NCI-H1436 (cell line): ENCODE measurements at regions not wholly inside any gene's neighbourhood (a gene's known extent, or its start where the extent isn't known, plus 50 kb on each side); places are given as distances from the start of the nearest gene placed in this dataset.
"Not testable (repeated sequence)": the region's sequence is repeated elsewhere in the genome, so short reads cannot be mapped to it uniquely, and the experiment has no call there.

Experiments
- DNase-seq: peaks from one replicate; lab custom pipeline; 2025; lab: John Stamatoyannopoulos, UW

DNA sequence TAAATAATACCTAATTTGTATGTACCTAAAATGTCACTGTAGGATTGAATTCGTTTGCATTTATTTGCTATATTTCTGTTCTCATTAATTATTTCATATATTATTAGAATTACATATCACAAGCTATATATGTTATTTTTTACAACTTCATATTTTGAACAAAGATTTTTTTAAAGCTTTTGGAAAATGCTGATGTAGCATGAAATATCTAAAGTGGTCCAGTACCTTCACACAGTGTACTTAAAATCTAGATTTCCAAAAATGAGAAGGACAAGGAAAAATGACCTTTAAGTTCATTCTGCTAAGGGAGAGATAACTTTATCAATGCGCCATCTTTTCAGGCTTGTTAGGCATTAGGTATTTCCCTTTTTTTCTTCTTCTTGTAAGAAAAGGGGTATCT, 71.8 kb downstream of the LARP7 start:
- DNase-seq: no peak

DNA sequence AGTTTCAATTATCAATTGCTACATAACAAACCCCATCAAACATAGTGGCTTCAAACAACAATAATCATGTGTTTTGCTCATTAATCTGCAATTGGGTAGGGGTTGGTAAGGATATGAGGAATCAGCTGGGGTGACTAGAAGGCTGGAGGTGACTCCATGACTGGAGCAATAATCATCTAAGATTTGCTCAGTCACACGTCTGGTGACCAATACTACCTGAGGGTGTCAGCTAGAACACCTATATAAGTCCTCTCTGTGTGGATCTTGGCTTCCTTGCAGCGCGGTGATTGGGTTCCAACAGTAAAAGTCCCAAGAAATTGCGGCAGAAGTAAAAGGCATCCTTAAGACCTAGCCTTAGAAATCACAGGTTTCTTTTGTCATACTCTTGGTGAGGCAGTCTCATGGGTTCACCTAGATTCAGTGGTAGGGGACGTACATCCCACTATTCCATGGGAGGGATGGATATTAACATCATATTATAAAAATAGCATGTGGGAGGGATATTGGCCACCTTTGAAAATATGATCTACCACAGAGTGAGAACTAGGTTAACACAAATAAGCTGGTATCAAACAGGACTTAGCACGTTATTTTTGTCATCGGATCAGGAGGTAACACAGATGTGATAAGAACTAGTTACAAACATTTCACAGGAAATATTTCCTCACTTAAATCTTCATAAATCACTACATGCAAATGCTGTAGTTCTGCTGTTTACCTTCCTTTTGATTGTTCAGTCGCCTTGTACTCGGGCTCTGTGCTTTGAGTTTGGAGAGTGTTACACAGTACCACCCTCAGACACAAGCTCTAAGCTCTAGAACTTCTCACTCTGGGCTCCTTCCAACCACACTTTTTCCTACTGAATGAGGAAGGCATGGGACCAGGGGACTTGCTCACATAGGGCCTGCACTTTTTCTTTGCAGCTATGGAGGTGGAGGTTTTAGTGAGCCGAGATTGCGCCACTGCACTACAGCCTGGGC, 78.3 kb downstream of the LARP7 start:
- no peak for DNase-seq

DNA sequence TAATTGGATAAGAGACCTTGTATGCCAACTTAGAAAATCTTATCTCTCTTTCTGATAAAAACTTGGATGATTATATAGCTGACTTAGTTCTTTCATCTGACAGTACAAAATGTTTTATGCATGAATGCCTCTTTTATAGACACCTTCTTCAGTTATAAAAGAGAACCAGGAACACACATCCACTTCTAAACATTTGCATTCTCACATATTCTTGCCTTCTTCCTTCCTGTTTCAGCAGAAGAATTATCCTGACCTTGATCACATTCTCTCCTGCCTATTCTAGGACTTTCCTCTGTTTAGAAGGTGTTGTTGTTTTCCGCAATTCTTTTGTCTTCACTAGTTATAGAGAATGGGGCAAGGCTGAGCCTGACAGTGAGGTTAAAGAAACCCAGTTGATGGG, 80.9 kb downstream of the LARP7 start:
- DNase-seq: no peak

DNA sequence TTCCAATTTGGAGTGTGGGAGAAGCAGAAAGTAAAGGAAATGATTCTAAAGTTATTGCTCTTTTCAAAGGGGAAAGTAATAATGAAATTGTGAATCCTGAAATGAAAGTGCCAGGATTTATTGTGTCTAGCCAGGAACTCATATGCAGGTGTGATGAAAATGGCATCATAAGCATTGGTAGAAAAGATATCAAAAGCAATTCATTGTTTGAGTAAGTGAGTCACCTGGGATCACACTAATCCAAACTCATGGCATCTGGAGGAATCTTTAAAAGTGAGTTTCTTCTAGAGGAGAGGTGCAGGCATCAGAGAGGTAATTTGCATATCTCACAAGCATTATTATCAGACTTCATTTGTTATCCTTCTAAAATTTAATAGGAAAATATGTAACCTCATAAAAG, 84.7 kb downstream of the LARP7 start:
- DNase-seq: no peak

- DNase-seq: no peak
Measured at GRCh38 chr4:112726041-112726440, 89.1 kb downstream of the LARP7 start.

DNA sequence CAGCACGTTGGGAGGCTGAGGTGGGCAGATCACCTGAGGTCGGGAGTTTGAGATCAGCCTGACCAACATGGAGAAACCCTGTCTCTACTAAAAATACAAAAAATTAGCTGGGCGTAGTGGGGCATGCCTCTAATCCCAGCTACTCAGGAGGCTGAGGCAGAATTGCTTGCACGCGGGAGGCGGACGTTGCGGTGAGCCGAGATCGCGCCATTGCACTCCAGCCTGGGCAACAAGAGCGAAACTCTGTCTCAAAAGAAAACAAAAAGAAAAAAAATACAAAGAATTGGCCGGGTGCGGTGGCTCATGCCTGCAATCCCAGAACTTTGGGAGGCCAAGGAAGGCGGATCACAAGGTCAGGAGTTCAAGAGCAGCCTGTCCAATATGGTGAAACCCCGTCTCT, 90.8 kb downstream of the LARP7 start:
- DNase-seq: not testable (repeated sequence)

- no peak for DNase-seq
Measured at GRCh38 chr4:112731715-112732114, 94.8 kb downstream of the LARP7 start.

- no peak for DNase-seq
Measured at GRCh38 chr4:112732142-112732541, 95.2 kb downstream of the LARP7 start.

DNA sequence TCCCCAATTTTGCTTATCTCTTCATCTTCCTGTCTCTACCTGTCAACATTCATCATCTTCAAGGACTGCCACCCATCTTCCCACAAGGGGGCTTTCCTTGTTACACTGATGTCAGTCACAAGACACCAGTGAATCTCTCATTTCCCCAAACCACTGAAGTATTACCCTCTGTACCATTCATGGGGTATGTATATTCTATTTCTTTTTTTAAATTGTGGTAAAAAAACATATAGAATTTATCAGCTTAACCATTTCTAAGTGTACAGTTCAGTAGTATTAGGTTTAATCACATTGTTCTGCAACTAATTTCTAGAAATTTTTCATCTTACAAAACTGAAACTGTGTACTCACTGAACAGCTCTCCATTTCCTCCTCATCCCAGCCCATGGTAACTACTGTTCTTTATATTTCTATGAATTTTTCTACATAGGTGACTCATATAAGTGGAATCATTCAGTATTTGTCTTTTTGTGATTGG, 98.6 kb downstream of the LARP7 start:
- no peak for DNase-seq

- DNase-seq: no peak
Measured at GRCh38 chr4:112736718-112737135, 99.8 kb downstream of the LARP7 start.

DNA sequence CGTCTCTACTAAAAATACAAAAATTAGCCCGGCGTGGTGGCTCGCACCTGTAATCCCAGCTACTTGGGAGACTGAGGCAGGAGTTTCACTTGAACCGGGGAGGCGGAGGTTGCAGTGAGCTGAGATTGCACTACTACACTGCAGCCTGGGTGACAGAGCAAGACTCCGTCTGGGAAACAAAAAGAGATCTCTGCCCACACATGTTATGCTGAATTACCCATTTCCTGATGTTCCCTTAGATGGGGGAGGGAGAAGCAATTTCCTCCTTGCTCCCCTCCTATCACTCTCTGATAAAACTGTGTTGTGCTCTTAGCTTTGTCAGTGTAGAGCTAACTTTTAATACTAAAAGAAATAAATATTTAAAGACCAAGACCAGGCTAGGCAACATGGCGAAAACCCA, 102.5 kb downstream of the LARP7 start:
- DNase-seq: no peak

DNA sequence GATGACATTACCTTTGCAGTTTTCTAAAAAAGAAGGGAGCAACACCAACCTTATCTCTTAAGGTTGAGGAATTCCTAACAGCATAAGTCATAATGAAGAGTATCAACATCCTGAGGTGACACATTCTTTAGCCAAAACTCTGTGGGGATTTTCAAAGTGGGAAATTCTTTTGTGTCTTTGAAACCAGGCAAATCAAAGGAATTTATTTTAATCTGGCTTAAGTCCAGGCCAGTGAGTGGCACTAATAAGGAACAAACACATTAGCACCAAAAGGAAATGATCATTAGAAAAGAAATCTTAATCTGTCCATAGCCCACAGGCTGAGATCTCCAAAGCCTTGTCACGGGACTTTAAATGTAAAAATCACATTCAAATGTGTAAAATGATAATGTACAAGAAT, 110.1 kb downstream of the LARP7 start:
- DNase-seq: no peak

DNA sequence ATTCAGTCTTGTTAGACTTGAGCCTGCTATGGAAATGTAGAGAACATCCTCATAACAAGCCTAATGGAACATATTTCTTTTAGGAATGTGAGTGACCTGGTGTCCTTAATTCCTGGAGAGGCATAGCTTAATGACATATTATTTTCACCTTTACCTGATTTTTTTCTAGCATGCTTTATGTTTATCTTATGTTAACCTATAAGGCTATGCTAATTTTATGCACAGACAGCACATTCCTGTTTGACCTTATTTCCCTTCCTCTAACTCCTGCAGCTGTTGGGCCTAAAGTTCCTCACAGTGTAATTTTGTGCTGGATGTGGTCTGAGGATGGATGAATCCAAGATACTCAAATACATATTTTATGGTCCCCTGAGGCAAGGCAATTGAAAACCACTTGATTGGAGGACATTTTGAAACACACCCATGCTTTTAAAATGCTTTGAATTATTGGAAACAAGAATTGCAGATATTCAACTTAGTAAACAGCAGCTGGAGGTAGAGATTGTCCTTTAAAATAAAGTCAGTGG, 111.5 kb downstream of the LARP7 start:
- no peak for DNase-seq

DNA sequence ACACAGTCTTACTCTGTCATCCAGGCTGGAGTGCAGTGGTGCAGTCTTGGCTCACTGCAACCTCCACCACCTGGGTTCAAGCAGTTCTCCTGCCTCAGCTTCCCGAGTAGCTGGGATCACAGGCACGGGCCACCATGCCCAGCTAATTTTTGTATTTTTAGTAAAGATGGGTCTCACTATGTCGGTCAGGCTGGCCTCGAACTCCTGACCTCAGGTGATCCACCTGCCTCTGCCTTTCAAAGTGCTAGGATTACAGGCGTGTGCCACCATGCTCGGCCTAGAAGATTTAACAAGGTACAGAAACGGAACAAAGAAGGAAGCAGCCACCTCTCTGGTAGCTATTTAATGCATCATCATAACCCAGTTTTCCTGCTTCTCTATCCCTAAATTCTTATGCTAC, 113.8 kb downstream of the LARP7 start:
- not testable (repeated sequence) for DNase-seq

DNA sequence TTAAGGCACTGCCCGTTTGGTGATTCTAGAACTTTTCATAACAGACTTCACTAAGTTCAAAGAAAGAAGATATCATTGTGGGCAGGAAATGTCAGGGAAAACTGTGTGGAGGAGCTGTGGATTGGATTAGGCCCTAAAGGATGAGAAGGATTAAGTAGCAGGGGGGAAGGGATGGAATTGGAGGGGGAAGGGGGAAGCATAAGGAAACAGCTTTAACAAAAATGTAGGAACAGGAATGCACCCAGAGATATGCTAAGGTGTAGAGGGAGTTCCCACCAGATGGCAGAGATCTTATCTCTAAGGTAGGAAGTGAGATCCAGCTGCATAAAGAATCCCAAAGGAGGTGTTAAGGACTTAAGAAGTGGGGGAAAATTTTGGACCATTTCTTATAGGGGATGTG, 114.5 kb downstream of the LARP7 start:
- no peak for DNase-seq

- no peak for DNase-seq
Measured at GRCh38 chr4:112752061-112752460, 115.1 kb downstream of the LARP7 start.

- no peak for DNase-seq
Measured at GRCh38 chr4:112752510-112752909, 115.6 kb downstream of the LARP7 start.

- no peak for DNase-seq
Measured at GRCh38 chr4:112753333-112753732, 116.4 kb downstream of the LARP7 start.

DNA sequence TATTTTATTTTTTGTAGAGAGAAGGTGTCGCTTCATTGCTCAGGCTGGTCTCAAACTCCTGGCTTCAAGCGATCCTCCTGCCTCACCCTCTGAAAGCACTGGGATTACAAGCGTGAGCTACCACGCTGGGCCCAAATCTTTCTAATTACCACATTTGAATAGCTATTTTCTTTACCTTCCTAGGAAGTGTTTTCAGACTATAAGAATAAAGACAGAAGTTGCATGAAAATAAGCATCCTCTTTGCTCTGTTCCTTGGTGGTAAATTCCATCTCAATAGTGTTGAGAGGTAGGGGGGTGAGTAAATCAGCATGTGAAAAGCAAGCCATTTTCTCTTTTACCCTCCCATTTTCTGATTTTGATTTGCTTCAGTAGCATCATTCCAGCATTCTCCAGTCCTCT, 122.4 kb downstream of the LARP7 start:
- no peak for DNase-seq

DNA sequence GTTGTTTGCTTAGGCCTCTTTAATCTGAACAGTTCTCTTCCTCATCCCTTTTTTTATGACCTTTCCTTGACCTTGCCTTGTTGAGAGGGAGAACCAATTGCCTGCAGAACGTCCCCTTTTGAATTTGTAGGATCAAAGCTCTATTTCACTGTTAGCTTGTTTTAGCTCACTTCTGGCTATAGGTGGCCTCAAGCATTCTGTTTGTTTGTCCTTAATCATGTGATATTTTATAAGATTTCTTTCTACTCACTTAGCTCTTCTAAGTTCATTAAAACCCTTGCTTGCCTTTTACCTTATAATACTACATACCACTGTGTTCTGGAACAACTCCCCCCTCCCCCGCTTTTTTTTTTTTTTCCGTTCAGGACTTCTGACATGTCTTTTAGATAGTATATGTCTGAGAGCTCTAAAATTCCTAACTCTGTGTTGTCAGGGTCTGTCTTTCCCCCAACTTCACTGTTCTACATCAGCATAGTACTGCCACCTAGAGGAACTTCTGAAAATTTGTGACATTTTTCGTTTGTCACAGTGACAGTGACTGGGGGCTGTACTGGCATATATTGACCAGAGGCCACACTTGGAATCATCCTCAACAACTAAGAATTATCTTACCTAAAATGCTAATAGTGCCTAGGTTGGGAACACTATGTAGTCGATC, 128.5 kb downstream of the LARP7 start:
- peak; percentile 1 for DNase-seq

DNA sequence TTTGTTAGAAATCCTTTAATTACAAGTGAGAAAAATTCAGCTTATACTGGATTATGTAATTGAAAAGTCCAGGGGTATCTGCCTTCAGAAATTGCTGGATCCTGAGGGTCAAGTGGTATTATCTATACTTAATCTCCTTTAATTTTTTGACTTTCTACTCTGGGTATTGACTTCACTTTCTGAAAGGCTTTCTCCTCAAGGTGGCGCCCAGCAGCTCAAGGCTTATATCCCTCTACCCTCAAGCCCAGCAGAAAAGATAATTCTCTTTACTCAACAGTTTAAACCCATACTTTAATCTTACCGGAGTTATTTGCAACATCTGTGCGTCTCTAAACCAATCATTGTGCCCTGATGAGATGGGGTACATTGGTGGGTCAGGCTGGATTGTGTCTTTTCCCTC, 129.5 kb downstream of the LARP7 start:
- DNase-seq: peak; percentile 2

DNA sequence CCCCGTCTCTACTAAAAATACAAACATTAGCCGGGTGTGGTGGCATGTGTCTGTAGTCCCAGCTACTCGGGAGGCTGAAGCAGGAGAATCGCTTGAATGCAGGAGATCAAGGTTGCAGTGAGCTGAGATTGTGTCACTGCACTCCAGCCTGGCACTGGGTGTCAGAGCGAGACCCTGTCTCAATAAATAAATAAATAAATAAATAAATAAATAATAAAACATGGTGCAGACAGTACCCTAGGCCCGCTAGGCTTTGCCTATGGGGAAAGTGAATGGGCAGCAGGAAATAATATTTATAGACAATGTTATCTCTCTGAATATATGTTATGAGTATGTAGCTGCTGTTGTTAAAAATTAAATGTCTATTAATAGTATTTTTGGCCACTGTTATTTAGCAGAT, 130.4 kb downstream of the LARP7 start:
- no peak for DNase-seq

- no peak for DNase-seq
Measured at GRCh38 chr4:112770114-112770513, 133.2 kb downstream of the LARP7 start.
